Fibroblast of upper back skin (primary cell): ENCODE measurements at regions not wholly inside any gene's neighbourhood (a gene's known extent, or its start where the extent isn't known, plus 50 kb on each side); places are given as distances from the start of the nearest gene placed in this dataset.
"Not testable (repeated sequence)": the region's sequence is repeated elsewhere in the genome, so short reads cannot be mapped to it uniquely, and the experiment has no call there.

Experiments
- DNase-seq: peaks from one replicate; pipeline ENCODE4 v3.0.0-alpha.2; 2013

- peak; percentile 86 for DNase-seq
Measured at GRCh38 chr6:144899161-144899560, 614.0 kb downstream of the UTRN start.

- DNase-seq, result no peak
Measured at GRCh38 chr6:144901412-144901811, 616.3 kb downstream of the UTRN start.

DNA sequence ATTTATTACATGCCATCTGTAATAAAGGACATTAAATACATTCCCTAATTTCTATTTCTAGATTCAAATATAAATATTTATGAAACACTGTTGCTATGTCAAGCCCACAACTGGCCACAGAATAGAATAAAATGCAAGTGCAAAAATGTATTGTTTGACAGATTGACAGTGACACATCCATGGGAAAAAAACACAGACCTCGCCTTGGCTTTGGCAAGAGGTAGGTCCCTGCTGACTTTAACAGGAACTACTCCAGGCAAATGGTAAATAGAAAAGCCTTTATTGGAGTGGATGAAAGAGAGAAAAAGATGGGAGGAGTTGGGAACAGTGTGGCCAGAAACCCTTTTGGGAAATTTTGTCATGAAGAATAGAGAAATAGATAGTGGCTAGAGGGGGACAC, 622.9 kb downstream of the UTRN start:
- DNase-seq, result peak; percentile 42

DNA sequence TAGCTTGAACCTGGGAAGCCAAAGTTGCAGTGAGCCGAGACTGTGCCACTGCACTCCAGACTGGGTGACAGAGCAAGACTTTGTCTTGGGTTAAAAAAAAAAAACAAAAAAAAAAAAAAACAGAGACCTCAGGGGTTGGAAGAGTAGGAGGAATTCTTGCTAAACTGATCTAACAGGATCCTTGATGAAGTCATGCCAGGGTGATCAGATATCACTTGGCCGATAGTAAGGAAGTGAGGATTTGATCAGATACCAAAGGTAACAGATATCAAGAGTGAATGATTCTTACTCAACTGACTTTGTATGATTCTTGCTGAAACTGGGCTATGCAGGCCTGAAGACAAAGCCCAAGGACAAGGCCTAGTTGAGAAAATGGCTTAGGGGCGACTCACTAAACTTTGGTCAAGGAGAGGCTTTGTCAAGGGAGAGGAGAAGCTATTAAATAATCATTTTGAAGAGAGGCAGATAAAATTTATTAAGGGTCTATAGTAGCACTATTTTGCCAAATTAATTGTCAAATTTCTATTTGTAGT, 624.7 kb downstream of the UTRN start:
- peak; percentile 49 for DNase-seq

DNA sequence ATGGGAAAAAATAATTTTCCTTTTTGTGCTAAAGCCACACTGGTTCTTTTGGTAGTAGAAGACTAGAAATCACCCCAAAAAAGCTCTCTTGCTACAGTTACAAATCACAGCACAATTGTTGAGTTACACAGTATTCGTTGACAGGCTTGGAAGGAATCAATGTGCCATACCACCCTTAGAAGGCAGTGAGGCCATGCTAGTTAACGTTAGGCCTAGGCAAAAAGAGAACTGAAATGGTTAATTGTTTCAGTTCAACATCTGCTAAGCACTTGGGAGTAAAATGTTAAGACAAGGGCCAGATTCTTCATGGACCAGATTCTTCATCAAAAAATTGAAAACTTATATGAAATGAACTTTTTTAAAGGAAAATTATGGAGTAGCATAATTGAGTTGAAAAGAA, 626.2 kb downstream of the UTRN start:
- no peak for DNase-seq

GRCh38 chr6:144912474-144912873, 627.3 kb downstream of the UTRN start:
- peak; percentile 90 for DNase-seq

GRCh38 chr6:144918073-144918472, 632.9 kb downstream of the UTRN start:
- no peak for DNase-seq

DNA sequence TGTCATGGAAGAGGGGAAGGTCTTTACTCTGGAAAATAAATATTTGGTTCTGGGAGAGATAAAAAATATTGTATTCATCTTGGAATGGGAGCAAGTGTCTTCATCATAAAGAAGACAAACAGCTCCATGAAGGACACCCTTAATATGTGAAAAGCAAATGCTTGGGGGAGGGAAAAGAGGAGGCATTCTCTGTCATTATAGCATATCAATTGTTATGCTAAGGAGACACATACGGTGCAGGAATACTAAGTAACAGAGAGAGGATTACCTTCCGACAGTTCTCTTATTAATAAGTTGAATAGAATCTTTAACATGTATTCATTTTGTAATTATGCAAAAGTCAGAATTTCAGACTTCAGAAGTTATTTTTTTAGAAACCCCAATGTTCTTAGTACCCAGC, 634.4 kb downstream of the UTRN start:
- no peak for DNase-seq

- DNase-seq, result no peak
Measured at GRCh38 chr6:144920391-144920961, 635.3 kb downstream of the UTRN start.

DNA sequence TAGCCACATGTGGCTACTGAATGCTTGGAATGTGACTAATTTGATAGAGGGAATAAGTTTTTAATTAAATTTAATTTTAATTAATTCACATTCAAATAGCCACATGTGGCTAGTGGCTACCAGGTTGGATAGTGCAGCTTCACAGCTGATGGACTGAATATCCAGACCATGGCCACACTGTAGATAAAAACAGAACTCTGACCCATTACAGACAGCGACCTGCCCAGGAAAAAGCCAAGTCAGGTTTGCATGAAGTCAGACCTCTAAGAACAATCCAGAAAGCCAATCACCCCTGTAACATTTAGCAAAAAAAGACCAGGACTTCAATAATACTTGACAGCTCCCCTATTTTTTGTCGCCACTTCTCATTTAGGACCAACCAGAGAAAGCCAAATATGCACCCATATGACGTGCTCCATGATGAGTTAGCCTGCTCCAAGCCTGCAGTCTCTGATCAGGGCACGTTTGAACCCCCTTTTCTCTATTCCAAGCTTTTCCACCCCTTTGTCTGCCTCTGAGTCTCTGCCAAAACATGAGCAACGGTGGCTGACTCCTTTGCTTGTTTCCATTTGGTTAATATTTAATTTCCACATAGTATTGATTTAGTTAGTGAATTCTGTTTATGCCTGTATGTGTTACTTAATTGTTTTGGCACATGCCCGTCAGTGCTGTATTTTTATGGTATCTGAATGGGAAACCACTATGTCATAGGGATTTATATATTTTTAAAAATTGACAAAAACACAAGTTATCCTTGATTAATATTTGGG, 636.3 kb downstream of the UTRN start:
- DNase-seq, result no peak

DNA sequence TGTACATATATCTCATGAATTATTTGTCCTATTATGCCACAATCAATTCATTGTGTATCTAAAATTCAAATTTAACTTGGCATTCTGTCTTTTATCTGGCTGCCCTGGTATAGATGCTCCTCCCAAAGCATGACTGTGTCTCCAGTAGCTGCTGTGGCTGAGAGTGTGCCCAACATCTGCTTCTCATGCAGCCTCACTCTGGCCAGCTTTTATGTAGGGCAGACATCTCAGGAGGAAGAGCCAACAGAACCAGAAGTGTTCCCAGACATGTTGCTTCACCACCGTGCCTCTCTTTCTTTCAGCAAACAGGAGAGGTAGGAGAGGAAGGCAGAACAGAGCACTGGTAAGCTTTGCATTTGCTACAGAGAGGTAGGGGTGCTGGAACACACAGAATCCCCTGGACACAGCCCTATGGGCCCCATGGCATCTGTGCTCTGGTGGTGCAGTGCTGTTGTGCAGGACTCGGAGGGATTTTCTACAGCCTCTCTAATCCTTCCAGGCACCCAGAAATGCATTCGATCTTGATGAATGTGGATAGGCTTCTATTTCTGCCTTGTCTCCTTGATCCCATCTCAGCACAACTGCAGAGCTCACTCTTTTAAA, 637.1 kb downstream of the UTRN start:
- peak; percentile 28 for DNase-seq

DNA sequence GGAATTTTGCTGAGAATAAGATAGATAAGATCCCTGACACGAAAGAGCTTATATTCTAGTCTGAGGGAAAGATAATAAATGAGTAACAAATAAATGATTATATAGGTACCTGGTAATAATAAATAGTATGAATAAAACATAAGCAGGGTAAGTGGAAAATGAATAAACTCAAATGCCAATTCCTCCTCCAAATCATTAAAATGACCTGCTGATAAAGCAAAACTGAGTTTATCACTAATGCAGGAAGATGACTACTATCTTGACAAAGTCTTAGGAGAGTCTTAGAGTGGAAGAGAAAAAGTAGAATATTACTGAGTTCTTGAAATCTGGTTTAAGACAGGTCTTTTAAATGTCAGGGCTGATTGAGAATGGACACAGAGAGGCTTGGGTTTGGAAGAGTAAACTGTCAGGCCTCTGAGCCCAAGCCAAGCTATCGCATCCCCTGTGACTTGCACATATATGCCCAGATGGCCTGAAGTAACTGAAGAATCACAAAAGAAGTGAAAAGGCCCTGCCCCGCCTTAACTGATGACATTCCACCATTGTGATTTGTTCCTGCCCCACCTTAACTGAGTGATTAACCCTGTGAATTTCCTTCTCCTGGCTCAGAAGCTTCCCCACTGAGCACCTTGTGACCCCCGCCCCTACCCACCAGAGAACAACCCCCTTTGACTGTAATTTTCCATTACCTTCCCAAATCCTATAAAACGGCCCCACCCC, 637.8 kb downstream of the UTRN start:
- not testable (repeated sequence) for DNase-seq

DNA sequence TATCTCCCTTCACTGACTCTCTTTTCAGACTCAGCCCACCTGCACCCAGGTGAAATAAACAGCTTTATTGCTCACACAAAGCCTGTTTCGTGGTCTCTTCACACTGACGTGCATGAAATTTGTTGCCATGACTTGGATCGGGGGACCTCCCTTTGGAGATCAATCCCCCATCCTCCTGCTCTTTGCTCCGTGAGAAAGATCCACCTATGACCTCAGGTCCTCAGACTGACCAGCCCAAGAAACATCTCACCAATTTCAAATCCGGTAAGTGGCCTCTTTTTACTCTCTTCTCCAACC, 638.3 kb downstream of the UTRN start:
- DNase-seq, result not testable (repeated sequence)

DNA sequence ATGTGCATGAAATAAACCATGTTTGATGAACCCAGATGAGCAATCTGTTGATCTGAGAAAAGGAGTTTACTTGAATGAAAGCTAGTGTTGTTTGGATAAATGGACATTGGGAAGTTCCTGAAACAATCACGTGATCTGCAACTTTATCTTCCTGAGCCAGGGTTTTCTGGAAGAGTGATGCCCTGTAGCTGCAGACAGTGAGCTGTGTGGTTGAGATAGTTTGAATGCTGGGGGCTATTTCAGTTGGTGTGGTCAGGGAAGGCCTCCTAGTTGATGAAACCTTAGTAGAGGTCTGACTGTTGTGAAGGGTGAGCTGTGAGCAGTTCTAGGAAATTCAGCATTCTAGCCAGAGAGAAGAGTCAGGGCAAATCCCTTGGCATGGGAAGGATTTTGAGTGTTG, 643.7 kb downstream of the UTRN start:
- DNase-seq, result no peak

- no peak for DNase-seq
Measured at GRCh38 chr6:144929262-144929661, 644.1 kb downstream of the UTRN start.

DNA sequence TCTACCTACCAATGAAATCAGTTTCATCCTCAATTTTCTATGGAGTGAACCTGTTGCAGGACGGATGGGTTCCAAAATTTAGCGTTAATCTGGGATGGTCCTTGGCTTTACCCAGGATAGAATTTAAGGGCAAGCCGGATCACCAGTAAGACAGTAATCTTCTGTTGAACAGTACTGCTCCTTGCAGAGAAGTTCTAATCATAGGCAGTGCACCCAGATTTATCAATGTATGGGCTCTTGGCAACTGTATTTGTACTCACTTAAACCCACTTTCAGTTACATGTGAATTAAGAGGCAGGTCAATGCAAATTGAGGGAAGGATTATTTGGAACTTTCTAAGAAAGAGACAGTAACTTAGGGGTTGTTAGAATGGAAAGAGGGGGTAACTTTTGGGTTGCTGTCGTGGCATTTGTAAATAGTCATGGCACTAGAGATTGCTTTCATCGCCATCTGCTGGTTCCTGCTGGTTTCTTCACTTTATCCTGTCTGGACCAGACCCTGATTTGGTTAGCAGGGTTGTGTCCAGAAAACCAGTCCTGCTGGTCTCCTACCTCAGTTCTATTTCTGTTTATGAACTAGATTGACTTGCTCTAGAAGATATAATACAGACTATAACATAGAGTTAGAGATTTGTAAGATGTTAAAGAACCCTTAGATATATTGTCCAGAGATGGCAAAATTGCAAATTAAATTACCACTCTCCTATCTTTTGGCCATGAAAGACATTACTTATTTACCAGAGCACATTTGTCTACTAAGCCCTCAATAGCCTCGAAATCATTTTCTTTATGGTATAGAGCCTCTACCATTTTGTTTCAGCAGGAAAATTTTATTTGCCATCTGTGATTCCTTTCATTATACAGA, 646.3 kb downstream of the UTRN start:
- peak; percentile 47 for DNase-seq

DNA sequence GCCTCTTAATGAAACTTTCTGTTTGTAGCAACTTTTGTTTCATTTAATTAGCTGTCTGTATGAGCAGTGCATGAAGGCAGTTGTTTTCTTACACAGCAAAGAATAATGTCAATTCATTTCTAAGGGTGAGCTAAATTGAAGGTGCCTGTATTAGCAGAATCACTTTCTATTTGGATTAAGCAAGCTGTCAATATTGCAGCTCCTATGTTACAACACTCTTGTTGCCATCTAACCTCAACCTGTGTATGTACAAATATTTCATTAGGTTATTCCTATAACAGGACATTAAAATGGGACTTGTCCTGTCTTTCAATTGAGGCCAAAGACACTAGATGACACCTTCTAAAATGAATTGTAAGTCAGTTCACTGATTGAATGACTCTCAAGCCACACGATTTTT, 647.5 kb downstream of the UTRN start:
- no peak for DNase-seq

GRCh38 chr6:144935181-144935580, 650.0 kb downstream of the UTRN start:
- no peak for DNase-seq

DNA sequence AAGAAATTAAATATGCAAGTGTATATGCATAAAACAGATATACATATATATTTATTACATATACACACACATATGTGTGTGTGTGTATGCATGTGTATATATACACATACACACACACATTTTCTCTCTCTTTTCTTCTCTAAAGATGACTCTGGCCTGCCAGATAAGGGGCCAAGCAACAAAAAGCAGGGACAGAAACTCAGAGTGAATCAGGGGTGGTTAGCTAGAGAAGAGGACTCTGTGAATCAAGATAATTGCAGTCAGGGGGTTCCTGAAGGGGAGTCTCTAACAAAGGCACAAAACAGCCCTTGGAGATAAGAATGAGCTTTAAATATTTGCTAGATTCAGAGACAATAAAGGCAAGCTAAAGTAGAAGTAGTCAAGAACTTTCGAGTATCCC, 650.5 kb downstream of the UTRN start:
- no peak for DNase-seq

- DNase-seq, result no peak
Measured at GRCh38 chr6:144936764-144937163, 651.6 kb downstream of the UTRN start.

DNA sequence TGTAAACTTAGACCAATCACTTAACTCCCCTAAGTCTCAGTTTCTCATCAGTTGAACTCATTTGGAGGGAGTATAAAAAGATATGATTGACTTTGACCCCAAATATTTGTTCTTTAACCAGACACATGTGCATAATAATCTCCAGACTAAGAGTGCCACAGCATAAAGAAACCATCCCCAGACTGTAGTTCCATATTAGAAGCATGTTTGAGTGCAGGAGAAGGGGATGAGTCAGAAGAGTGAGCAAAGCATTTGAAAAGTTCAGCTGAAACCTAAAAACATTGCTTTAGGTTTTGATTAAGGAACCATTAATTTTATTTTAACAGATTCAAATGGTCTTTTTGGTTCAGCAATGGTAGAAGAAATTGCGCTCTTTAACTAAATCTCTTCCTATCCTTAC, 654.8 kb downstream of the UTRN start:
- DNase-seq, result peak; percentile 56

DNA sequence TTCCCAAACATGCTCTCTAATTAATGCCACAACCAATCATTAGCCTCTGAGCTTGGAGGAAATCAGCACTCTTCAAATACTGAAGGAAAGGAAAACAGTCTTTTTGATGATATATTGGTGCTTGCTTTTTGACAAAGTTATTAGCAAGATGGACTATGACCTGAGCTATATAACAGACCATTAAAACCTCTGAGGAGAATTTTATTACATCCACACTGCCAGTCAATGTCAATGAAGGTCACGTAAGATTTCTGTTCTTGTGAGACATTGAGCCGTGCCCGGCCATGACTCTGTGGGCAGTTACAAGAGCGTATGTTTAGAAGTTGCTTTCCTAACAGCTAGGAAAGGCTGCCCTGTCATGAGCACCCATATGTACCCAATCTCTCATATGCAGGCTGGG, 659.0 kb downstream of the UTRN start:
- DNase-seq, result no peak
